B cell (primary cell): ENCODE measurements at regions not wholly inside any gene's neighbourhood (a gene's known extent, or its start where the extent isn't known, plus 50 kb on each side); places are given as distances from the start of the nearest gene placed in this dataset.

Experiments
- EZH2 ChIP-seq: IDR thresholded peaks from 2 replicates; pipeline ENCODE4 v1.6.1; 2012; ENCODE audit warnings: borderline replicate concordance, low read depth, mild to moderate bottlenecking, moderate library complexity, low read length; ENCODE audit not compliant: insufficient read depth, poor library complexity, severe bottlenecking
- TF ChIP-seq, protein P1 (sequence below): fragments of 200-600 bp; IDR thresholded peaks from one replicate; pipeline ENCODE4 v1.8.0; 2022; ENCODE audit warnings: antibody characterized with exemption, mild to moderate bottlenecking

DNA sequence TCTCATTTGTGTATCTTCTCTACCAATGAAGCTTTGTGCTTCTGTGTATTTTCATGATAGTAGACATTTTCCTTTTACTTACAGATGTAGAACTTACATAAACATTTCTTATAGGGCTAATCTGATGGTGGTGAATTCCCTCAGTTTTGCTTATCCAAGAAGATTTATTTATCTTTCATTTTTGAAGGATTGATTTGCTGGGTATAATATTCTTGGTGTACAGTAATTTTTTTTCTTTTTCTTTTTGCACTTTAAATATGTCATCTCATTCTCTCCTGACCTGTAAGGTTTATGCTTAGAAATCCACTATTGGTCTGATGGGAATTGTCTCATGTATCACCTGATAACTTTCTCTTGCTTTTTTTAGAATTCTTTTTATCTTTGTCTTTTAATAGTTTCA lies 127.6 kb upstream of the KCTD3 start:
- TF ChIP-seq, protein P1, sequence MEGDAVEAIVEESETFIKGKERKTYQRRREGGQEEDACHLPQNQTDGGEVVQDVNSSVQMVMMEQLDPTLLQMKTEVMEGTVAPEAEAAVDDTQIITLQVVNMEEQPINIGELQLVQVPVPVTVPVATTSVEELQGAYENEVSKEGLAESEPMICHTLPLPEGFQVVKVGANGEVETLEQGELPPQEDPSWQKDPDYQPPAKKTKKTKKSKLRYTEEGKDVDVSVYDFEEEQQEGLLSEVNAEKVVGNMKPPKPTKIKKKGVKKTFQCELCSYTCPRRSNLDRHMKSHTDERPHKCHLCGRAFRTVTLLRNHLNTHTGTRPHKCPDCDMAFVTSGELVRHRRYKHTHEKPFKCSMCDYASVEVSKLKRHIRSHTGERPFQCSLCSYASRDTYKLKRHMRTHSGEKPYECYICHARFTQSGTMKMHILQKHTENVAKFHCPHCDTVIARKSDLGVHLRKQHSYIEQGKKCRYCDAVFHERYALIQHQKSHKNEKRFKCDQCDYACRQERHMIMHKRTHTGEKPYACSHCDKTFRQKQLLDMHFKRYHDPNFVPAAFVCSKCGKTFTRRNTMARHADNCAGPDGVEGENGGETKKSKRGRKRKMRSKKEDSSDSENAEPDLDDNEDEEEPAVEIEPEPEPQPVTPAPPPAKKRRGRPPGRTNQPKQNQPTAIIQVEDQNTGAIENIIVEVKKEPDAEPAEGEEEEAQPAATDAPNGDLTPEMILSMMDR, result no peak
- TF ChIP-seq EZH2, result no peak
